BJ (cell line): ENCODE measurements at regions not wholly inside any gene's neighbourhood (a gene's known extent, or its start where the extent isn't known, plus 50 kb on each side); places are given as distances from the start of the nearest gene placed in this dataset.

Source experiments
- CTCF ChIA-PET: fragments of 350-600 bp; formaldehyde crosslinking; extraction: SDS; loops from one replicate; lab custom pipeline; 2021; ENCODE audit warnings: antibody characterized with exemption, inconsistent platforms; lab: Yijun Ruan, JAX
- POLR2A ChIA-PET: fragments of 300-600 bp; sonication (Branson Sonifier 250); formaldehyde crosslinking; extraction: SDS; loops from one replicate; lab custom pipeline; 2021; ENCODE audit warnings: antibody characterized with exemption; lab: Charles Lee
- DNase-seq: peaks from one replicate; pipeline ENCODE4 v3.0.0-alpha.2; 2011; ENCODE audit warnings: low read depth
- H3K27me3 ChIP-seq: 2 replicates; pipeline ENCODE4 v1.6.0; 2011; ENCODE audit warnings: low read length; ENCODE audit not compliant: control insufficient read depth, insufficient read depth
- H3K36me3 ChIP-seq: 2 replicates; pipeline ENCODE4 v1.5.1; 2011; ENCODE audit warnings: low read length; ENCODE audit not compliant: control insufficient read depth, insufficient read depth
- H3K4me3 ChIP-seq: 2 replicates; pipeline ENCODE4 v1.5.1; 2011; ENCODE audit warnings: low read depth, mild to moderate bottlenecking, control low read depth, low read length
- TF ChIP-seq, protein P1 (sequence below): IDR thresholded peaks from 2 replicates; pipeline ENCODE4 v1.5.1; 2011; ENCODE audit warnings: low read depth, mild to moderate bottlenecking, control low read depth, inconsistent platforms, low read length, moderate library complexity; ENCODE audit not compliant: insufficient read depth

DNA sequence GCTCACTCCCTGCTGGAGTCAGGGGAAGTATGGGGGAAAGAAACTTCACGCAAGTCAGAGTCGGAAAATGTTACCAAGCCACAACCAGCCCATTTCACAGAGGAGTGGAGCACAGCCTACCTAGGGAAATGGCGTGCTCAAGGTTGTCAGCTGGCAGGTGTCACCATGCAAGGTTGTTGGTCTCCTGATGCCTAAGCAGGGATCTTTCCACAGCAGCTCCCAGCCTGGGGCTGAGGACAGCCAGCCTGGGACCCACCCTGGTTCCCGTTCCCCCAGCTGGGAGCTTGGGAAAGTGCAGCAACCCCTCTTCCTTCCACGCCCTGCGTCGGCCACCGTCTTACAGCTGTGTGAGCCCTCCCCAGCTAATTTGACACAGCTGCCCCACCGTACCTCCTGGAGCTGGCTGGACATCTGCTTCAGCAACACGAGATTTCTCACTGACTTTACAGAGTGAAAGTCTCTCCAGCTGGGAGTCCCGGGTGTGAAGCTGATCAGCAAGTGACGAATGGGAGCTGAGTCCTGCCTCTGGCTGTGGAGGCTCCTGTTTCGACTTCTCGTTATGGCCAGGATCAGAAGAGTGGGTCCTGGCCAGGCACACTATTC, 224.6 kb upstream of the RAB4A start:
- Histone ChIP-seq H3K36me3 (no peaks in the 10 kb centered on the region), H3K4me3 (no peak overlapping the region), H3K27me3 (peaks cover 4% of the 10 kb centered on the region; the same call in 1 of the 2 replicates)
- CTCF ChIA-PET: no interaction called here
- POLR2A ChIA-PET: no interaction called here
- no peak for DNase-seq
- TF ChIP-seq, protein P1, sequence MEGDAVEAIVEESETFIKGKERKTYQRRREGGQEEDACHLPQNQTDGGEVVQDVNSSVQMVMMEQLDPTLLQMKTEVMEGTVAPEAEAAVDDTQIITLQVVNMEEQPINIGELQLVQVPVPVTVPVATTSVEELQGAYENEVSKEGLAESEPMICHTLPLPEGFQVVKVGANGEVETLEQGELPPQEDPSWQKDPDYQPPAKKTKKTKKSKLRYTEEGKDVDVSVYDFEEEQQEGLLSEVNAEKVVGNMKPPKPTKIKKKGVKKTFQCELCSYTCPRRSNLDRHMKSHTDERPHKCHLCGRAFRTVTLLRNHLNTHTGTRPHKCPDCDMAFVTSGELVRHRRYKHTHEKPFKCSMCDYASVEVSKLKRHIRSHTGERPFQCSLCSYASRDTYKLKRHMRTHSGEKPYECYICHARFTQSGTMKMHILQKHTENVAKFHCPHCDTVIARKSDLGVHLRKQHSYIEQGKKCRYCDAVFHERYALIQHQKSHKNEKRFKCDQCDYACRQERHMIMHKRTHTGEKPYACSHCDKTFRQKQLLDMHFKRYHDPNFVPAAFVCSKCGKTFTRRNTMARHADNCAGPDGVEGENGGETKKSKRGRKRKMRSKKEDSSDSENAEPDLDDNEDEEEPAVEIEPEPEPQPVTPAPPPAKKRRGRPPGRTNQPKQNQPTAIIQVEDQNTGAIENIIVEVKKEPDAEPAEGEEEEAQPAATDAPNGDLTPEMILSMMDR: no peak

DNA sequence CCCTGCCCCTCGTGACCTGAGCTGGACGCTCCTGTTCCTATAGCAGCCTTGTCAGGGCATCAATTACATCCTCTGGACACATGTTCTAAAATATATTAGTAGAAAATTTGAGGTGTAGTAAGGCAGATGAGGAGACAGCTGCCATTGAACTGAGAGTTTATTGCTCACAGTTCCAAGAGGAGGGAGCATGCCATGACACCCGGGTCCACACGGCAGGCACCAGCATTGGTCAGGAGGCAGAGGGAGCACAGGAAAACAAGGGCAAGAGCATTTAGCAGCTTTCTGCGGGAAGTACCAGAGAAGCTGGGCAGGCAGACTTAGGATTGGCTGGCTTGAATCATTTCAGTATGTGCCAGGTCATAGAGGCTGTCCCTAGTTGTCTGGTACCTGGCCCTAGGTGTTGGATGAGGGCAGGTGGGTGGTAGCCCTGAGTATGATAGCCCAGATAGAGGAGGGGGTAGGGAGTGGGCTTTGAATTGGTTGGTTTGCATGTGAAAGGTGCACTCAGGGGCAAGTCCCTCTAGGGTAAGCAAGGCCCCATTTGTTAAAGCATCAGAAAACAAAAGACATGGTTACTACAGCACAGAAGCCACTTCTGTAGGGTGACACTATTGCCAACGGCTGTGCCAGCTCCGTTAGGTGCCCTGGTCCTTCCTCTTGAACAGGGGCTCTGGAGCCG, 223.6 kb upstream of the RAB4A start:
- H3K4me3 ChIP-seq: no peak overlapping the region
- no peak for DNase-seq
- ChIA-PET CTCF (no interaction called here), POLR2A (no interaction called here)
- peaks cover 4% of the 10 kb centered on the region; the same call in 1 of the 2 replicates for H3K27me3 ChIP-seq
- TF ChIP-seq, protein P1: no peak
- H3K36me3 ChIP-seq: no peaks in the 10 kb centered on the region

DNA sequence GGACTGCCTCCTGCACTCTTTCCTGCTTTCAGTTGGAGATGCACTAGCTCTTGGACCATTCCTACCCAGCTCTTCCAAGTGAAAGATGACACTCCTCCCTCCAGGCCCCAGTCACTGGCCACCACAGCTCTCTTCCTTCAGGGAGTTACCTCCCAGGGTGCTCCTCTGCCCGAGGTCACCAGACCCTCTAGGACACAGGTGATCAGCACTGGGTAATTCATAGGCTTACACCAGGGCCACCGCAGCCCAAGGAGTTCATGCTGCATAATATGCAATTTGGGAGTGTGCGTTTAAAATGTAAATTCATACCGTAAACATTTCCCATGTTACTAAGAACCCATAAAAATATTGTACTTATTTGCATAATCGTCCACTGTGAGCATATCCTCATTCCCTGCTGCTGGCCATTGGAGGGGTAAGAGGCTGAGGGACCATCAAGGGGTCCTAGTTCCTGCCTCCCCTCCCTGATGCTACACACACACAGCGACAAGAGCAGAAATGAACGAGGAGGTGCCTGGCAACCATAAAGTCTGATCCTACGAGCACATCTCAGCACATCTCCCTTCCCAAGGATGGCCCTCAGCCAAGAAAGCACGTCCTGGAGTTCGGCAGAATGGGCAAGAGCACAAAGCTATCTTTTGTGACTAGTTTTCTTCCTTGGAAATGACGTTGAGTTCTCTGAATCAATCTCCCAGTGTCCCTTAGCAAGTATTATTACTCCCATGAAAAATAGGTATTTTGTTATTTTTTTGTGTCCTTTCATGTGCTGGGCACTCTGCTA, 222.9 kb upstream of the RAB4A start:
- POLR2A ChIA-PET: no interaction called here
- CTCF ChIA-PET: no interaction called here
- TF ChIP-seq, protein P1: no peak
- no peak overlapping the region for H3K4me3 ChIP-seq
- H3K36me3 ChIP-seq: no peaks in the 10 kb centered on the region
- H3K27me3 ChIP-seq: peaks cover 4% of the 10 kb centered on the region; the same call in 1 of the 2 replicates
- DNase-seq: no peak

DNA sequence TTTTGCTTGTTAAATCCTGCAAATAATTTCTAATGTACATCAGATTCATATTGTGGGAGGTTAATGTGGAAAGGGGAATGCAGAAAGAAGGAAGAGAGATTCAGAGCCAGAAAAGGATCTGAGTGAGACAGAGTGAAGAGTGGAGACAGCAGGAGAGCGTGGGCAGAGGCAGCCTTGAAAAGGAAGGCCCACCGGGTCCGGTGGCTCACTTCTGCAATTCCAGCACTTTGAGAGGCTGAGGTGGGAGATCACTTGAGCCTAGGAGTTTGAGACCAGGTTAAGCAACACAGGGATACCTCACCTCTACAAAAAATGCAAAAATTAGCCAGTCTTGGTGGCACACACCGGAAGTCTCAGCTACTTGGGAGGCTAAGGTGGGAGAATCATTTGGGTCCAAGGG, 222.0 kb upstream of the RAB4A start:
- DNase-seq: no peak
- peaks cover 4% of the 10 kb centered on the region; the same call in 1 of the 2 replicates for H3K27me3 ChIP-seq
- no peaks in the 10 kb centered on the region for H3K36me3 ChIP-seq
- ChIA-PET CTCF (interaction anchor here (1.0 kb wide), 1 partner anchor 95 kb away, joined by 3 read pairs; no protein-coding TSS in a partner anchor), POLR2A (no interaction called here)
- H3K4me3 ChIP-seq: no peak overlapping the region
- TF ChIP-seq, protein P1: no peak

DNA sequence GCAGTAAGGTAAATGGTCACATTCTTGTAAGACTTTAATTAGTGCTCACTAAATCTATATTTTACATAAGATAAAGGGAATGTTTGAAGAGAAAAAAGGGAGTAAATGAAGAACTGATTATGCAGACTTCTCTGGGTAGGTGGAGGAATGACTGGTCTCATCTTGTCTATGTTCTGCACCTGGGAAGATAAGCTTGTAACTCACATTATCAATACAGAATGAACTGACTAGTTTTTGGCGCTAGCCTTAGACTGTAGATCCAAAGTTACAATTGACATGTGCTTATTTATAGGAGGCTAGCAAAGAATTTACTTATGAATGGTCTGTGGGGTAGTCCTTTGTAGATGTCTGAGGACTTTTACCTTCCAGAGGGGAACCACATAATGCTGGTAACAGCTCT, 214.9 kb upstream of the RAB4A start:
- Histone ChIP-seq H3K36me3 (no peaks in the 10 kb centered on the region), H3K27me3 (peaks cover 1% of the 10 kb centered on the region; the same call in 1 of the 2 replicates), H3K4me3 (no peak overlapping the region)
- CTCF ChIA-PET: no interaction called here
- POLR2A ChIA-PET: no interaction called here
- DNase-seq: no peak
- TF ChIP-seq, protein P1: no peak
